HK-2 (cell line): ENCODE measurements at regions not wholly inside any gene's neighbourhood (a gene's known extent, or its start where the extent isn't known, plus 50 kb on each side); places are given as distances from the start of the nearest gene placed in this dataset.

Experiments
- DNase-seq: peaks from one replicate; pipeline ENCODE4 v3.0.0-alpha.2; 2018; ENCODE audit not compliant: unreplicated experiment

- no peak for DNase-seq
These were observed 210.0 kb upstream of the CST7 start for GRCh38 chr20:24738981-24739633.

DNA sequence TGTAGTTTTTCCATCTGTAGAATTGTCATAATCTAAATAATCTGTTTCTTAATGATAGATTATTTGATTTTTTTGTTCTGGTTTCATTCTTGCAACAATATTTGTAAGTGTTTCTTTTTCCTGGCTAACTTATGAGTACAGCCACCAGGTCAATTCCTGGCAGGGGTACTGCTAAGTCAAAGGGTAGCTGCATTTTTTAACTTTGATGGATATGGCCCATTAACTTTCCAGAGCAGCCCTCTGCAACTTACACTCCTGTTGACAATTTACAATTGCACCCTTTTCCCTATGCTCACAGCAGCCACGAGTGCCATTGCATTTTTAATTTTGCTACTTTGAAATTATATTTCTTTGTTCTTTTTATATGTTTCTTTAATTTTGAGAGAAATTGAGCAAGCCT lies 209.3 kb upstream of the CST7 start:
- no peak for DNase-seq

DNA sequence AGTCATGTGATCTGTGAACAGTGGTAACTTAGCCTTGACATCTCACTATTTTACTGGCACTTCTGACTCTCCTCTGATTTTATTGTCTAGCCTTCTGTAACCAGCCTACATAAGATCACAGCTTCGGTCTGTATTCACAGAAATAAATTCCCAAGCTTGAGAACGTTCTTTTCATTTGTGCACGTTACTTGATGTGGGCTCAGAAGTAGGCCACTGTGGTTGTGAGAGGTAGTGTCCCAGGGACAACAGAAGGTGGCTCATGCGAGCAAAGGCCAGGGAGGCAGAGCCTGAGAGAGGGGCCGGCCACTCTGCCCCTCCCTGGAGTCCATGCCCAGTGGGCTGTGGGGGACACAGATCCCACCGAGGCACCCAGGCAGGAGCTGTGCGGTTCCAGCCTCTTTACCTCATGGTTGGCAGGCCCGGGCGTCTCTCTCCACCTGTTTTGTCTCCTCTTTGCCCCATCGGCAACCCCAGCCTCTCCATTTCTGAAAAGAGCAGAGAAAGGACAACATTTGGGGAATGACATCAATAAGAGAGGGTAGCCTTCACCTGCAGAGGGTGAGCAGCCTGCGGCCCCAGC lies 207.5 kb upstream of the CST7 start:
- no peak for DNase-seq

DNA sequence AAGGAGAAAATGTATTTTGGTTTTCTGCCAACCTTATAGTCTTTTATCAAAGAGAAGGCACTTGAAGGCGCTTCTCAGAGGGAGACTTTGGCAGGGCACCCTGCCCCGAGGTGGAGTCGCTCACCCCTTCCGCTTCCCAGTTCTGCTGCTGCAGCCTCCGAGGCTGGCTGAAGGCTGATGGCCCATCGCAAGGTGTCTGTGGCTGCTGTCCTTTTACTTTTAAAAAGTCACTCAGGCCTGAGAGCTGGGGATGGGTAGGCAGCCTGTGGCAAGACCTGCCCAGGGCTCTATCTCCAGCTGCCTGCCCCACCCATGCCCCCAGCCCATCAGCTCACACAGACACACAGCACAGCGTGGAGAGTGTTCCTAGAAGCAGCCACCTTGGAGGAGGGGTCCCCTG lies 206.6 kb upstream of the CST7 start:
- no peak for DNase-seq

GRCh38 chr20:24742989-24743388 lies 206.1 kb upstream of the CST7 start:
- DNase-seq, result no peak

DNA sequence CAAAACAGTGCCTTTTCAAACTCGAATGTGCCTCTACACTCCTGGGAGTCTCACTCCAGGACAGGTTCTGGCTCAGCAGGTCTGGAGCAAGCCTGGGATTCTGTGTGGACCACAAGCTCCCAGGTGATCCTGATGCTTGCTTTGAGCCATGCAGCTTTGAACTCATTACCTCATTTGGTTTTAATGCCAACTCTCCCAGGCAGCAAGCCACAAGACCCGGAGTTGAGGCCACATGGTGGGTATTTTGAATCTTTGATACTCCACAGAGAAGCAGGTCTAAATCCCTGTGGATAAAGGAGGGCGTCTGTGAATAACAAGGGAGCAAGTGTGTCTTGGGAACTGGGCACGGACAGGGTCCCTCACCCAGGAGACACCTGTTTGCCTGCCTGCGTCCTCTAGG lies 205.4 kb upstream of the CST7 start:
- DNase-seq, result no peak

GRCh38 chr20:24744747-24745146 lies 204.3 kb upstream of the CST7 start:
- DNase-seq, result no peak

- no peak for DNase-seq
These were observed 203.9 kb upstream of the CST7 start for GRCh38 chr20:24745206-24745605.

- no peak for DNase-seq
These were observed 203.3 kb upstream of the CST7 start for GRCh38 chr20:24745617-24746350.

- DNase-seq, result peak; percentile 67
These were observed 202.8 kb upstream of the CST7 start for GRCh38 chr20:24746351-24746685.

GRCh38 chr20:24747010-24747712 lies 201.9 kb upstream of the CST7 start:
- DNase-seq, result no peak

DNA sequence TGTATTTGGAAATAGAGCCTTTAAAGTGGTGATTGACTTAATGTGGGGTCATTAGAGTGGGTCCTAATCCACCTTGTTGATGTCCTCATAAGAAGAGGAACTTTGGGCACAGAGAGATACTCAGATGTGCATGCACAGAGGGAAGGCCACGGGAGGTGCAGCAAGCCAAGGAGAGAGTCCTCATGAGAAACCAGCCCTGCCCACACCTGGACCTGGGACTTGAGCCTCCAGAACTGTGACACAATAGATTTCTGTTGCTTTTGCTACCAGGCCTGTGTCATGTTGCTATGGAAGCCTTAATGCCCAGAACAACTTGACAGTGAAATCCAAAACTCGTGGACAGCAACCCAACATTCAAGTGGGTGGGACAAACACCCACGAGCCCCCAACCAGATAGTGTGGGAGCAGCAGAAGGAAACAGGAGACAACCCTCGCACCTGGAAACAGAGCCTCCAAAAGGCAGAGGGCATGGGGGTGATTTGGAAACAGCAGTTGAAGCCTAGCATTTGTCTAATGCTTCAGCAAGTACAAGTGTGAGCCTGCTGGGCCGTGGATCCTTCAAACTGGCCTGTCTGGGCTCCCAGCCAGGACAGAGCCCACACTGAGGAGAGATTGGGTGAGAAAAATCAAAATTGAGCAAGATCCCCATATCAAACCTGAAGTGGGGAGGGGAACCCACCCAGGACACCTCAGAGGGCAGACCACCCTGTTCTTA lies 201.0 kb upstream of the CST7 start:
- DNase-seq, result no peak

DNA sequence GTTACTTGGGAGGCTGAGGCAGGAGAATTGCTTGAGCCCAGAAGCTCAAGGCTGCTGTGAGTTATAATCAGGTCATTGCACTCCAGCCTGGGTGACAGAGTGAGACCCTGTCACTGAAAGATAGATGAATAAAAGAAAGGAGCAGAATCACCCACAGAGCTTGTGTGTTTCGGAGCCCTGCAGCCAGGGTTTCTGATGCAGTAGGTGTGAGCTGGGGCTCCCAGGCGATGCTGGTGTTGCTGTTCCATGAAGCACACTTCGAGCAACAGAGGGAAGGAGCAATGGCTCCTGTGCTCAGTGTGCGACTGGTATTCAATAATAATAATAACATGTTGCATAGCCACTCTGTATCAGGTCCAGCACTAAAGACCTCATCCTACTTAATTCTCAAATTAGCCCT lies 197.5 kb upstream of the CST7 start:
- no peak for DNase-seq

DNA sequence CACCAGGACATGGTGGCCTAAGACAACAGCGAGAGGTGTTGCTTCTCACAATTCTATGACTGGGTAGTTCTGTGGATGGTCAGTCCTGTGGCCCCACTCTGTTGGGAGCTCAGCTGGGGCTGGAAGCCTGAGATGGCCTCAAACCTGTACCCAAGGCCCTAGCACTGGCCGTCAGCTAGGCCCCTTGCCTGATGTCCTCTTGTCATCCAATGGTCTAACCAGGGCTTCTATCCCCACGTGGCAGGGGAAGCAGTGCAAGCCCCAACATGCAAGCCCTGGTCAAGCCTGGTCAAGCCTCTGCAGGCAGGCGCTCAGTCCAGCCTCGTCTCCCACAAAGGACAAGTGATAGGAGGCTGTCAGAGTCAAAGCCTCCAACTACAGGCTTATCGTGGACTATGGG lies 196.5 kb upstream of the CST7 start:
- DNase-seq, result no peak

- no peak for DNase-seq
These were observed 195.9 kb upstream of the CST7 start for GRCh38 chr20:24753130-24753529.

- no peak for DNase-seq
These were observed 194.4 kb upstream of the CST7 start for GRCh38 chr20:24754691-24755090.

DNA sequence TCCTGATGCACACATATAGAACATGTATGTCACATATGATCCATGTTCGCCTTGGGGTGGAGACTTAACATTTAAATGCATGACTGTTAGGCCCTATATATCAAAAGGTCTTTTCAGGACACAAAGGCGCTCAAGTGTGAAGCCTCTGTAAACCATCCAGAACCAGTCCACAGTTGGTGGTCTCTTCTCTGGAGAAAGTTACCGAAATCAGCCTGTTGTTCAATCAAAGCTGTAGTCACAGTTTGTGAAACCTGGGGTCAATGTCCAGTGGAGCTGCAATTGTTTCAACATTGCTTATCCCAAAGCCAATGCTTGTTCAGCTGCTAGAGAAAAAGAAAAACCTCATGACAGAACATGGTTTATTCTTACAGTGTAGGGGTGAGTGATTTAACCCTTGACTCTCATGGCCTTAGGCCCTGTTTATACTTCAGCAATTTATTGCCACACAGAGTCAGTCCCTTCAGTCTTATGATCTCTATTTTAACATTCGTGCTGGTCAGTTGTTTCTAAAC lies 193.6 kb upstream of the CST7 start:
- no peak for DNase-seq

DNA sequence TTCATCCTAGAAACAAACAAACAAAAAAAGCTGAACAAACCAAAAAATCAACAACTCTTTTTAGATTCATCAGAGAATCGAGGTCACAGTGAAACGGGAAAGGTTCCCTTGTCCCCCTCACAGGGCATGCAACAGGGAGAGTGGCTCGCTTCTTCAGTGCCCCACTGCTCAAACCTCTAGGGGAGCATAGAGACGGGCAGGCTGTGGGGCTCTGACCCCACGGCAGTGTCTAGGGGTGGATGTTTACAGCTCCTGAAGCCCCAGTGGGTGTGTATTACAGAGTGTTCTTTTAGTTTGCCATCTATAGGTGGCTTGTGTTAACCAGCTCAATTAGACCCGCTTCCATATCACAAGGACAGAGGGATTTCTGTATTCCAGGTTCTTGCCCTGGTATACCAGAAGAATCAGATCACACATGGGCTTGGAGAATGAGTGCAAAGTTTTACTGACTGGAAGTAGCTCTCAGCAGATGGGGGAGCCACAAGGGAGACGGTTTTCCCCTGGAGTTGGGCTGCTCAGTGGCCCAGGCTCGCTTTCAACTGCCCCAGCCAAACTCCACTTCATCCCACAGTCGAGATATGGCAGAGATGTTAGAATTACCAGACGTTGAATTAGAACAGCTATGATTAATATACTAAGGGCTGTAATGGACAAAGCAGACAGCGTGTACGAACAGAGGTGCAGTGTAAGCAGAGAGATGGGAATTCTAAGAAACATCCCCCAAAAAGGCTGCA lies 192.6 kb upstream of the CST7 start:
- no peak for DNase-seq

GRCh38 chr20:24761220-24762065 lies 187.6 kb upstream of the CST7 start:
- no peak for DNase-seq

DNA sequence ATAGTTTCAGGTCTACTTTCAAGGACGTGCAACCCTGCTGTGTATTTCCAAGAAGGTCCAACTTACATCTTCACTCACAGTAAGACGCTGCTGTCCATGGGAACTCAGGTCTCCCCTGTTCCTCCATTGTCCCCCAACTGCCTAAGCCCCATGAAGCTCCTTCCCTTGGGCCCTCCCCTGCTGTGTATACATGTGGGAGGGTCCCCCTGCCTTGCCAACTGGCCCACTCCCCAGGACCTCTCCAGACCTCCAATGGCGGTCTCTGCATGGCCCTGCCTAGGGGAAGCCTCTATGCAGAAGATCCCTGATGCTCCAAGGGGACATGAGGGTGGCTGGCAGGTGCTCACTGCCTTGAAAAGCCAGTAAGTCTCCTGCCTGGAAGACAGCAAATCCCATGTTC lies 186.7 kb upstream of the CST7 start:
- DNase-seq, result no peak
